WTC11 (cell line): ENCODE measurements at regions not wholly inside any gene's neighbourhood (a gene's known extent, or its start where the extent isn't known, plus 50 kb on each side); places are given as distances from the start of the nearest gene placed in this dataset.

ENCODE experiments used
- ATAC-seq: fragments of 200-7000 bp; cut with Tn5 transposase; 2 replicates; pipeline ENCODE4 v1.10.0; 2021; ENCODE audit warnings: mild to moderate bottlenecking, moderate library complexity
- CTCF ChIA-PET: fragments of 300-600 bp; sonication (Branson Sonifier 250); formaldehyde crosslinking; loops from one replicate; lab custom pipeline; 2021; ENCODE audit warnings: antibody characterized with exemption; lab: Charles Lee
- POLR2A ChIA-PET: fragments of 350-600 bp; sonication (Branson Sonifier 250); formaldehyde crosslinking; loops from one replicate; lab custom pipeline; 2021; ENCODE audit warnings: antibody characterized with exemption; lab: Charles Lee
- DNase-seq: peaks from one replicate; pipeline ENCODE4 v3.0.0; 2021; ENCODE audit warnings: low spot score
- H3K27ac Mint-ChIP-seq: 2 replicates; pipeline ENCODE4 v1.8.0; 2021; ENCODE audit warnings: mixed read lengths
- H3K27me3 Mint-ChIP-seq: 2 replicates; pipeline ENCODE4 v1.8.0; 2021; ENCODE audit warnings: low read depth, mild to moderate bottlenecking, moderate library complexity, mixed read lengths
- H3K36me3 Mint-ChIP-seq: 2 replicates; pipeline ENCODE4 v1.8.0; 2021; ENCODE audit warnings: mixed read lengths
- H3K4me1 Mint-ChIP-seq: 2 replicates; pipeline ENCODE4 v1.8.0; 2022; ENCODE audit warnings: mixed read lengths
- H3K4me3 Mint-ChIP-seq: 2 replicates; pipeline ENCODE4 v1.8.0; 2021; ENCODE audit warnings: mild to moderate bottlenecking, moderate library complexity, mixed read lengths
- H3K9me3 Mint-ChIP-seq: 2 replicates; pipeline ENCODE4 v1.8.0; 2021; ENCODE audit warnings: mixed read lengths
- ATF1 ChIP-seq: sonication (generic); formaldehyde crosslinking; IDR thresholded peaks from 2 replicates; pipeline ENCODE4 v1.8.1; 2023; ENCODE audit warnings: mild to moderate bottlenecking, moderate library complexity, missing genetic modification reagents
- ATF2 ChIP-seq: sonication (generic); formaldehyde crosslinking; IDR thresholded peaks from 2 replicates; pipeline ENCODE4 v1.8.1; 2022; ENCODE audit warnings: low read depth, missing genetic modification reagents, borderline replicate concordance
- GRHL2 ChIP-seq: fragments of 250-450 bp; sonication (Bioruptor Pico); IDR thresholded peaks from 2 replicates; pipeline ENCODE4 v1.8.0; 2022; ENCODE audit warnings: mild to moderate bottlenecking, moderate library complexity; ENCODE audit not compliant: insufficient replicate concordance, severe bottlenecking
- HMGA2 ChIP-seq: fragments of 250-450 bp; sonication (Bioruptor Pico); IDR thresholded peaks from 2 replicates; pipeline ENCODE4 v1.4.0; 2021; ENCODE audit warnings: mild to moderate bottlenecking, moderate library complexity
- JUN ChIP-seq: sonication (generic); formaldehyde crosslinking; IDR thresholded peaks from 2 replicates; pipeline ENCODE4 v1.8.0; 2023; ENCODE audit warnings: mild to moderate bottlenecking, missing genetic modification reagents
- MAX ChIP-seq: sonication (generic); formaldehyde crosslinking; IDR thresholded peaks from 2 replicates; pipeline ENCODE4 v1.8.0; 2022; ENCODE audit warnings: mild to moderate bottlenecking, missing genetic modification reagents
- NR3C1 ChIP-seq: sonication (generic); formaldehyde crosslinking; conservative IDR thresholded peaks from 2 replicates; pipeline ENCODE4 v1.8.1; 2023; ENCODE audit warnings: low read depth, mild to moderate bottlenecking, missing genetic modification reagents
- PRDM15 ChIP-seq: sonication (generic); formaldehyde crosslinking; IDR thresholded peaks from 2 replicates; pipeline ENCODE4 v1.8.0; 2022; ENCODE audit warnings: missing genetic modification reagents
- PRRX2 ChIP-seq: fragments of 250-450 bp; sonication (Bioruptor Pico); IDR thresholded peaks from 2 replicates; pipeline ENCODE4 v1.8.0; 2021; ENCODE audit warnings: mild to moderate bottlenecking
- RORB ChIP-seq: fragments of 250-450 bp; sonication (Bioruptor Pico); IDR thresholded peaks from 2 replicates; pipeline ENCODE4 v1.9.0; 2021; ENCODE audit warnings: mild to moderate bottlenecking
- SMAD4 ChIP-seq: sonication (generic); formaldehyde crosslinking; IDR thresholded peaks from 2 replicates; pipeline ENCODE4 v1.8.0; 2022; ENCODE audit warnings: mild to moderate bottlenecking, missing genetic modification reagents
- SOX15 ChIP-seq: fragments of 250-450 bp; sonication (Bioruptor Pico); IDR thresholded peaks from 2 replicates; pipeline ENCODE4 v1.9.0; 2021; ENCODE audit warnings: mild to moderate bottlenecking
- STAT6 ChIP-seq: sonication (generic); formaldehyde crosslinking; conservative IDR thresholded peaks from 2 replicates; pipeline ENCODE4 v1.8.1; 2023; ENCODE audit warnings: mild to moderate bottlenecking, low read depth, missing genetic modification reagents, moderate library complexity
- USF1 ChIP-seq: sonication (generic); formaldehyde crosslinking; IDR thresholded peaks from 2 replicates; pipeline ENCODE4 v1.8.0; 2022; ENCODE audit warnings: mild to moderate bottlenecking, missing genetic modification reagents
- ZNF425 ChIP-seq: fragments of 250-450 bp; sonication (Bioruptor Pico); conservative IDR thresholded peaks from 2 replicates; pipeline ENCODE4 v1.9.0; 2021; ENCODE audit warnings: mild to moderate bottlenecking
- ZNF532 ChIP-seq: fragments of 250-450 bp; sonication (Bioruptor Pico); IDR thresholded peaks from 2 replicates; pipeline ENCODE4 v1.9.0; 2021; ENCODE audit warnings: mild to moderate bottlenecking, borderline replicate concordance

- no peak for TF ChIP-seq USF1 (CRISPR knock-in tag)
- no peak for TF ChIP-seq ATF1 (CRISPR knock-in tag)
- no peak for TF ChIP-seq ZNF532 (CRISPR knock-in tag)
- no peak for TF ChIP-seq ATF2 (CRISPR knock-in tag)
- TF ChIP-seq NR3C1 (CRISPR knock-in tag) = no peak
- no peak for TF ChIP-seq HMGA2 (CRISPR knock-in tag)
- TF ChIP-seq PRDM15 = no peak
- TF ChIP-seq GRHL2 (CRISPR knock-in tag) = no peak
- no peak for TF ChIP-seq ZNF425 (CRISPR knock-in tag)
- TF ChIP-seq JUN = no peak
- no peak for TF ChIP-seq SOX15 (CRISPR knock-in tag)
- no peak for TF ChIP-seq RORB (CRISPR knock-in tag)
- no peak for TF ChIP-seq SMAD4 (CRISPR knock-in tag)
- TF ChIP-seq PRRX2 (CRISPR knock-in tag) = no peak
- no peak for TF ChIP-seq STAT6 (CRISPR knock-in tag)
- TF ChIP-seq MAX (CRISPR knock-in tag) = no peak
- POLR2A ChIA-PET = no interaction called here
- H3K4me3 Mint-ChIP-seq = no peak overlapping the region
- H3K27me3 Mint-ChIP-seq = no peaks in the 10 kb centered on the region
- H3K9me3 Mint-ChIP-seq = peaks cover 12% of the 10 kb centered on the region
- peaks cover 5% of the 10 kb centered on the region; the same call in 1 of the 2 replicates for H3K4me1 Mint-ChIP-seq
- ATAC-seq (no peak), DNase-seq (no peak)
- CTCF ChIA-PET = no interaction called here
- no peak overlapping the region for H3K27ac Mint-ChIP-seq
- no peaks in the 10 kb centered on the region for H3K36me3 Mint-ChIP-seq
These were observed 269.5 kb upstream of the LRRC3B start for GRCh38 chr3:26353097-26353496.
